Fibroblast of lung (primary cell): ENCODE measurements at regions not wholly inside any gene's neighbourhood (a gene's known extent, or its start where the extent isn't known, plus 50 kb on each side); places are given as distances from the start of the nearest gene placed in this dataset.
"Not testable (repeated sequence)": the region's sequence is repeated elsewhere in the genome, so short reads cannot be mapped to it uniquely, and the experiment has no call there.

Experiments
- DNase-seq, 2 donors: peaks; one replicate each; pipeline versions ENCODE4 v3.0.0 to v3.0.0-alpha.2; 2010; ENCODE audit warnings: low read depth in 2 of 2
- H2AFZ ChIP-seq: 2 replicates; pipeline ENCODE4 v1.5.1; 2012; ENCODE audit warnings: low read length, control low read depth, inconsistent platforms
- H3K27ac ChIP-seq: 2 replicates; pipeline ENCODE4 v1.5.1; 2011; ENCODE audit warnings: low read length, control low read depth; ENCODE audit not compliant: insufficient read depth
- H3K27me3 ChIP-seq: 2 replicates; pipeline ENCODE4 v1.5.1; 2011; ENCODE audit warnings: mild to moderate bottlenecking, low read length; ENCODE audit not compliant: control insufficient read depth, insufficient read depth
- H3K36me3 ChIP-seq: 2 replicates; pipeline ENCODE4 v1.5.1; 2011; ENCODE audit warnings: low read length; ENCODE audit not compliant: control insufficient read depth, insufficient read depth
- H3K4me1 ChIP-seq: 2 replicates; pipeline ENCODE4 v1.5.1; 2011; ENCODE audit warnings: low read length; ENCODE audit not compliant: control insufficient read depth, insufficient read depth; ENCODE audit errors: extremely low read depth
- H3K4me2 ChIP-seq: 2 replicates; pipeline ENCODE4 v1.5.1; 2011; ENCODE audit warnings: low read length, control low read depth; ENCODE audit not compliant: insufficient read depth; ENCODE audit errors: extremely low read depth
- H3K4me3 ChIP-seq, 4 experiments: fragments of 200-600 bp in 1 of 4; sonication (generic) in 1 of 4; replicated peaks in 1 of 4; 2 replicates each; pipeline ENCODE4 v1.5.1; 2011 to 2016; ENCODE audit warnings: low read length in 4 of 4, low read depth in 3 of 4, mild to moderate bottlenecking in 3 of 4, control low read depth in 2 of 4, inconsistent platforms in 1 of 4, mixed read lengths in 1 of 4; ENCODE audit not compliant: insufficient read depth in 1 of 4; ENCODE audit errors: control extremely low read depth in 1 of 4
- H3K79me2 ChIP-seq: 2 replicates; pipeline ENCODE4 v1.5.1; 2012; ENCODE audit warnings: mild to moderate bottlenecking, low read length, inconsistent platforms; ENCODE audit not compliant: control insufficient read depth, insufficient read depth
- H3K9ac ChIP-seq: 2 replicates; pipeline ENCODE4 v1.5.1; 2011; ENCODE audit warnings: mild to moderate bottlenecking, low read length, control low read depth; ENCODE audit not compliant: insufficient read depth
- H3K9me3 ChIP-seq: 2 replicates; pipeline ENCODE4 v1.5.1; 2012; ENCODE audit warnings: low read depth, low read length; ENCODE audit not compliant: control insufficient read depth, insufficient read depth
- H4K20me1 ChIP-seq: 2 replicates; pipeline ENCODE4 v1.5.1; 2011; ENCODE audit warnings: low read length; ENCODE audit not compliant: control insufficient read depth, insufficient read depth; ENCODE audit errors: extremely low read depth
- EZH2 ChIP-seq: IDR thresholded peaks from 2 replicates; pipeline ENCODE4 v1.5.1; 2012; ENCODE audit warnings: low read length, control low read depth, mild to moderate bottlenecking; ENCODE audit errors: missing control alignments
- TF ChIP-seq, protein P1 (sequence below), 2 donors: IDR thresholded peaks in 1 of 2; conservative IDR thresholded peaks in 1 of 2; 1 replicate in 1 of 2; 2 replicates in 1 of 2; pipeline ENCODE4 v1.5.1; 2011 to 2012; ENCODE audit warnings: low read length in 2 of 2, control low read depth in 1 of 2, inconsistent platforms in 1 of 2, low read depth in 1 of 2, mild to moderate bottlenecking in 1 of 2

DNA sequence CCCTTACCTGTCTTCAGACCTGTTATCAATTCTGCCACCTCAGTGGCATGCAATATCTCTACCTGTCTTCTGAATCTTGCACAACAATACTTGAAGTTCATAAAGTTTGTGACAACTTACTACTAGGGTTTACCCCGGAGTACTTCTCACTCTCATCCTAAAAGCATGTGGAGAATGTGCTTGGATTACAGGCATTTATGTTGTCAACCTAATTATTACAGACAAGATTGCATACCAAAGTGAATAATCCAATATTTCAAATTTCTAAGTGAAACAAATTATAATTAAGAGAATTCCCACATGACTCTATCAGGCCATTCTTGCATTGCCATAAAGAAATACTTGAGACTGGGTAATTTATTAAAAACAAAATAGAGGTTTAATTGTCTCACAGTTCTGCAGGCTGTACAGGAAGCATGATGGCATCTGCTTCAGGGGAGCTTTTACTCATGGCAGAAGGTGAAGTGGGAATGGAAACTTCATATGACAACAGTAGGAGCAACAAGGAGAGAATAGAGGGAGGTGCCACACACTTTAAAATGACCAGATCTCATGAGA, 661.0 kb upstream of the SPRY2 start:
- no peaks in the 10 kb centered on the region for H3K36me3 ChIP-seq

GRCh38 chr13:80998603-80999002, 657.7 kb upstream of the SPRY2 start:
- not testable (repeated sequence) for H3K9me3 ChIP-seq, H3K4me3 ChIP-seq, H3K79me2 ChIP-seq, H3K4me2 ChIP-seq, H3K4me1 ChIP-seq, H3K9ac ChIP-seq, DNase-seq, H2AFZ ChIP-seq, H4K20me1 ChIP-seq, H3K27ac ChIP-seq, H3K27me3 ChIP-seq, H3K36me3 ChIP-seq

More for the DNA sequence above, 661.0 kb upstream of the SPRY2 start:
- Histone ChIP-seq H3K79me2 (no peaks in the 10 kb centered on the region), H3K4me1 (no peaks in the 10 kb centered on the region), H3K9me3 (no peaks in the 10 kb centered on the region), H3K9ac (no peak overlapping the region), H3K27ac (no peak overlapping the region), H3K27me3 (no peaks in the 10 kb centered on the region), H3K4me2 (no peak overlapping the region), H4K20me1 (no peaks in the 10 kb centered on the region), H2AFZ (no peak overlapping the region), H3K4me3 (no peak overlapping the region)
- DNase-seq, result peak in 1 of 2 donors; percentile 16
- TF ChIP-seq, protein P1, sequence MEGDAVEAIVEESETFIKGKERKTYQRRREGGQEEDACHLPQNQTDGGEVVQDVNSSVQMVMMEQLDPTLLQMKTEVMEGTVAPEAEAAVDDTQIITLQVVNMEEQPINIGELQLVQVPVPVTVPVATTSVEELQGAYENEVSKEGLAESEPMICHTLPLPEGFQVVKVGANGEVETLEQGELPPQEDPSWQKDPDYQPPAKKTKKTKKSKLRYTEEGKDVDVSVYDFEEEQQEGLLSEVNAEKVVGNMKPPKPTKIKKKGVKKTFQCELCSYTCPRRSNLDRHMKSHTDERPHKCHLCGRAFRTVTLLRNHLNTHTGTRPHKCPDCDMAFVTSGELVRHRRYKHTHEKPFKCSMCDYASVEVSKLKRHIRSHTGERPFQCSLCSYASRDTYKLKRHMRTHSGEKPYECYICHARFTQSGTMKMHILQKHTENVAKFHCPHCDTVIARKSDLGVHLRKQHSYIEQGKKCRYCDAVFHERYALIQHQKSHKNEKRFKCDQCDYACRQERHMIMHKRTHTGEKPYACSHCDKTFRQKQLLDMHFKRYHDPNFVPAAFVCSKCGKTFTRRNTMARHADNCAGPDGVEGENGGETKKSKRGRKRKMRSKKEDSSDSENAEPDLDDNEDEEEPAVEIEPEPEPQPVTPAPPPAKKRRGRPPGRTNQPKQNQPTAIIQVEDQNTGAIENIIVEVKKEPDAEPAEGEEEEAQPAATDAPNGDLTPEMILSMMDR (conservative IDR thresholded peaks at IDR 0.05 in 1 of 2, IDR thresholded peaks at IDR 0.05 in 1 of 2; ENCODE audit: low read depth in 1 of 2, low read length in 2 of 2), result no peak
- no peak for TF ChIP-seq EZH2

GRCh38 chr13:80989747-80990146, 648.8 kb upstream of the SPRY2 start:
- Histone ChIP-seq H3K4me2 (no peak overlapping the region), H3K27me3 (no peaks in the 10 kb centered on the region), H4K20me1 (no peaks in the 10 kb centered on the region), H3K4me1 (no peaks in the 10 kb centered on the region), H3K27ac (no peak overlapping the region), H3K36me3 (no peaks in the 10 kb centered on the region), H3K79me2 (no peaks in the 10 kb centered on the region), H3K9me3 (no peaks in the 10 kb centered on the region), H3K4me3 (no peak overlapping the region), H2AFZ (no peak overlapping the region), H3K9ac (no peak overlapping the region)
- TF ChIP-seq, protein P1 (conservative IDR thresholded peaks at IDR 0.05 in 1 of 2, IDR thresholded peaks at IDR 0.05 in 1 of 2; ENCODE audit: low read depth in 1 of 2, low read length in 2 of 2), result no peak
- TF ChIP-seq EZH2, result no peak
- DNase-seq, result peak in 1 of 2 donors; percentile 25
